Adrenal gland (tissue), 9 donors: ENCODE measurements at regions not wholly inside any gene's neighbourhood (a gene's known extent, or its start where the extent isn't known, plus 50 kb on each side); places are given as distances from the start of the nearest gene placed in this dataset.

Experiments used
- DNase-seq, 7 donors: peaks; one replicate each; pipeline ENCODE4 v3.0.0-alpha.2; 2019 to 2020
- H3K27ac ChIP-seq, 5 donors: fragments of 200-600 bp; sonication (generic) in 4 of 5; 1 replicate in 3 of 5; 2 replicates in 2 of 5; pipeline versions ENCODE4 v1.5.1 to v1.8.0; 2016 to 2020; ENCODE audit warnings: mild to moderate bottlenecking in 1 of 5
- H3K27me3 ChIP-seq: fragments of 200-600 bp; 2 replicates; pipeline ENCODE4 v1.8.0; 2021
- H3K36me3 ChIP-seq, 2 donors: fragments of 200-600 bp; replicated peaks in 1 of 2; 1 replicate in 1 of 2; 2 replicates in 1 of 2; pipeline versions ENCODE4 v1.5.1 to v1.8.0; 2018 to 2022
- H3K4me1 ChIP-seq, 2 donors: fragments of 200-600 bp; replicated peaks in 1 of 2; 1 replicate in 1 of 2; 2 replicates in 1 of 2; pipeline versions ENCODE4 v1.5.1 to v1.8.0; 2018 to 2021
- H3K4me3 ChIP-seq, 4 donors: fragments of 200-600 bp; sonication (generic) in 3 of 4; one replicate each; pipeline ENCODE4 v1.5.1; 2016 to 2018
- H3K9me3 ChIP-seq, 3 donors: fragments of 200-600 bp; sonication (generic) in 1 of 3; replicated peaks in 1 of 3; 1 replicate in 2 of 3; 2 replicates in 1 of 3; pipeline versions ENCODE4 v1.5.1 to v1.8.0; 2016 to 2021
- CTCF ChIP-seq, 6 experiments: fragments of 450-650 bp in 4 of 6; fragments of 200-600 bp in 2 of 6; sonication (generic) in 1 of 6; IDR thresholded peaks; 1 replicate in 5 of 6; 2 replicates in 1 of 6; pipeline versions ENCODE4 v1.5.1 to v1.8.0; 2016 to 2021; ENCODE audit warnings: antibody characterized with exemption in 6 of 6, mild to moderate bottlenecking in 2 of 6, moderate library complexity in 1 of 6
- POLR2A ChIP-seq, 2 donors: fragments of 450-650 bp; IDR thresholded peaks; one replicate each; pipeline ENCODE4 v1.6.1; 2017; ENCODE audit warnings: antibody characterized with exemption in 2 of 2, mild to moderate bottlenecking in 2 of 2, moderate library complexity in 1 of 2
- WGBS, 4 donors: extraction: QIAGEN DNeasy Blood & Tissue Kit in 2 of 4; methylation state at CpG; one replicate each; pipeline versions ENCODE4 v1.1.5 to v1.1.7; 2013 to 2017; 5-methylcytosine and 5-hydroxymethylcytosine counted together
- intact Hi-C, 2 donors: fragments of 100-400 bp; cut with DNase I; formaldehyde crosslinking; loops; one replicate each; pipeline versions ENCODE4 v1.14.1 to v1.15.0; 2022 to 2023
- donor health status: healthy with polysubstance abuse.
- donor health status: Bipolar disorder and iron deficiency.
- donor health status: DM: yes; HTN: yes; CAD: no.
- donor health status: DM: no; HTN: no; CAD: no.
- donor health status: DM: no; HTN: no; CAD: no.

GRCh38 chr4:138858419-138858818, 157.2 kb upstream of the NOCT start:
- Histone ChIP-seq H3K27me3 (no peaks in the 10 kb centered on the region), H3K9me3 (no peaks in the 10 kb centered on the region), H3K4me1 (no peaks in the 10 kb centered on the region), H3K27ac (no peak overlapping the region), H3K4me3 (no peak overlapping the region), H3K36me3 (no peaks in the 10 kb centered on the region)
- intact Hi-C loops: no loop called here
- TF ChIP-seq POLR2A (IDR thresholded peaks at IDR 0.05) (no peak), CTCF (IDR thresholded peaks at IDR 0.05) (no peak)
- DNase-seq: no peak

DNA sequence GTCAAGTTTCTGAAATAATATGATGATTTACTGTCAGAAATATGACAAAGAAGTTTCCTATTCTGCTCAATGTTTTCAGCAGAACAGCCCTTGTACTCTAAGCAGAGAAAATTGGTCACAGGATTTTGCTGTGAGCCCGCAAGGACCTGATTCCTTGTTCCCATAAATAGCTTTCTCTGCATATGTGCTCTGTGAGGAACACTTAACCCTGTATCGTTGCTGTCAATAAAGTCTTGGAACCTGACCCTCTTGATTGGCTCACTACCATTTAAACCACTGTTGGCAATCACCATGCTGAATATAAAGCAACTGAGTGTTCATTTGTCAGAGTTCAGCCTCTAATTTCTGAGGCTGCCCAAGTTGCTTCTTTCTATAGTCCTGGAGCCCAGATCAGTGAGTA, 158.2 kb upstream of the NOCT start:
- Histone ChIP-seq H3K36me3 (no peaks in the 10 kb centered on the region), H3K27ac (no peak overlapping the region), H3K4me3 (no peak overlapping the region), H3K4me1 (no peaks in the 10 kb centered on the region), H3K9me3 (no peaks in the 10 kb centered on the region), H3K27me3 (no peaks in the 10 kb centered on the region)
- TF ChIP-seq CTCF (IDR thresholded peaks at IDR 0.05) (no peak), POLR2A (IDR thresholded peaks at IDR 0.05) (no peak)
- no peak for DNase-seq
- 70 to 86% (median 82%) methylated on average over 2 of the region's 2 CpGs for WGBS, 4 donors
- intact Hi-C loops: no loop called here

DNA sequence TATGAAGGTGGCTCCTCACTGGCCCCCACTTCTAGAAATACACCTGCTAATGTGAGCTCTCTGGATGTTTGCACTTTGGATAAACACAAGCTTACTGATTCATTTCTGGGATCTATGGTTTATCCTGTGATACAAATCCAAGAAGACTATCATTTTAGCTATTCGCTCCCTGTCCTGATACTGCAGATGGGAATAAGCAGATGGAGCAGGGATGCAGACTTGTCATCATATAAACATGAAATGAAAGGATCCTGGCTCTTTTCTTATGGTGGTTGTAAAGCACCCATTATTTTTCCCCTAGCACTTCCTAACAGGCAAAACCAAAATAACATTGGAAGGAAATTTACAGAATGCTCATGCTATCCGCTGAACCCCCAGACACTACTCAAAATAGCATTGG, 162.9 kb upstream of the NOCT start:
- no peaks in the 10 kb centered on the region for H3K36me3 ChIP-seq
- H3K27ac ChIP-seq: no peak overlapping the region
- H3K27me3 ChIP-seq: no peaks in the 10 kb centered on the region
- no peak for DNase-seq
- H3K4me1 ChIP-seq: no peaks in the 10 kb centered on the region
- TF ChIP-seq POLR2A (IDR thresholded peaks at IDR 0.05) (no peak), CTCF (IDR thresholded peaks at IDR 0.05) (no peak)
- no peak overlapping the region for H3K4me3 ChIP-seq
- no peaks in the 10 kb centered on the region for H3K9me3 ChIP-seq
- WGBS, 4 donors: 77 to 93% (median 84%) methylated on average over 2 of the region's 2 CpGs
- intact Hi-C loops: no loop called here

DNA sequence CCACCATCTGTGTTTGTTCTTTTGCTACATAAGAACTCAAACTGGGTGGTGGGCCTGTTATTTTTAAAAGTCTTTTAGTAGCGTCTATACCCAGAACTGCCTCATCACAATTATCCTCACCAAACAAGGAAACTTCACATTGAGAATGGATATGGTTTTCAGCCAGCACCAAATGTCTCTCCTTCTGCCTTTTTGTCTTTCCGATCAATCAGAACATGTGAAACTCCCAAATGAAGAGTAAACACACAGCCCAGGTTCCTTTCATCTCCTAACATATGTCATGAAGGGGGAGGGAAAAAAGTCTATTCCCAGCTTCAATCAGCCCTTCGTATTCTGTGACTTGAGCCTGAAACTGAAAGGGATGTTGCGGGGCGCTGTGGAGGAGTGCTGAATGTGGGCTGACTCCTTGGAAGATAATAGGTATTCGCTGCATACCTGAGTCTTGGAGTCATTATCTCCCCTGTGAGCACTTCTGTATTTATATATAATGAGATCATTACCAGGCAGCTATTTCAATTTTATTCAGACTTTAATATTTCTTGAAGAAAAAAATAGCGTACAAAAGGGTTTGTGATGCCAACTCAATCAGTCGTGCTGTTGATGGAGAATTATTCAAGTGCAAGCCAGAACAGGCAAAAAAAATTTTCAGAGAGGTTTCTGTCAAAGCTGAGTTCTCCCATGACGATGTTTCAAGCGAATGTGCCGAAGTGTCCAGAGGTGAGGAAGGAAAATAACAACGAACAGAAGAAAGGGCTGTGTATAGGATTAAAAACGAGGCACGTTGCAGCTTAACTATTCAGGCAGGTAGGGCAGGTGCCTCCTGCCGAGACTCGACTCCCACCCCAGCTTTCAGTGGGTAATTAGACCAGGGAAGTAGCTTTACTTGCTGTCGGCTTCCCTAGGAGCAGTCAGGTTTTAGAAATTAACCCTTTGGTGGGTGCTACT, 163.9 kb upstream of the NOCT start:
- no peak for TF ChIP-seq CTCF (IDR thresholded peaks at IDR 0.05)
- no peak for TF ChIP-seq POLR2A (IDR thresholded peaks at IDR 0.05)
- Histone ChIP-seq H3K4me3 (no peak overlapping the region), H3K4me1 (no peaks in the 10 kb centered on the region), H3K9me3 (no peaks in the 10 kb centered on the region), H3K36me3 (no peaks in the 10 kb centered on the region), H3K27me3 (no peaks in the 10 kb centered on the region), H3K27ac (no peak overlapping the region)
- intact Hi-C loops: no loop called here
- 23 to 31% (median 28%) methylated on average over 16 to 17 of the region's 17 CpGs for WGBS, 4 donors
- no peak for DNase-seq
